Endodermal cell (in vitro differentiated cells): ENCODE measurements at regions not wholly inside any gene's neighbourhood (a gene's known extent, or its start where the extent isn't known, plus 50 kb on each side); places are given as distances from the start of the nearest gene placed in this dataset.

Experiments
- DNase-seq: peaks from one replicate; pipeline ENCODE4 v3.0.0-alpha.2; 2017
- H3K27ac ChIP-seq: 2 replicates; pipeline ENCODE4 v1.5.1; 2013; ENCODE audit warnings: mild to moderate bottlenecking, low read depth, low read length, moderate library complexity
- H3K27me3 ChIP-seq: 2 replicates; pipeline ENCODE4 v1.6.1; 2013; ENCODE audit warnings: mild to moderate bottlenecking, low read length, moderate library complexity; ENCODE audit not compliant: insufficient read depth, control insufficient read depth, poor library complexity, severe bottlenecking
- H3K36me3 ChIP-seq: 2 replicates; pipeline ENCODE4 v1.7.0; 2013; ENCODE audit warnings: mild to moderate bottlenecking, low read length, moderate library complexity; ENCODE audit not compliant: control insufficient read depth, insufficient read depth
- H3K4me1 ChIP-seq: one replicate; pipeline ENCODE4 v1.7.0; 2013; ENCODE audit warnings: low read length; ENCODE audit not compliant: control insufficient read depth, insufficient read depth
- H3K4me3 ChIP-seq: 2 replicates; pipeline ENCODE4 v1.5.1; 2013; ENCODE audit warnings: mild to moderate bottlenecking, low read length, moderate library complexity
- H3K9ac ChIP-seq: 2 replicates; pipeline ENCODE4 v1.6.1; 2013; ENCODE audit warnings: mild to moderate bottlenecking, low read length, moderate library complexity; ENCODE audit not compliant: poor library complexity, severe bottlenecking; ENCODE audit errors: extremely low read depth
- H3K9me3 ChIP-seq: 2 replicates; pipeline ENCODE4 v1.6.1; 2013; ENCODE audit warnings: mild to moderate bottlenecking, low read length, moderate library complexity; ENCODE audit not compliant: control insufficient read depth
- H3K27ac Mint-ChIP-seq: 2 replicates; pipeline ENCODE4 v1.8.0; 2020; ENCODE audit warnings: mixed read lengths
- H3K27me3 Mint-ChIP-seq: 2 replicates; pipeline ENCODE4 v1.8.0; 2021; ENCODE audit warnings: mild to moderate bottlenecking, mixed read lengths; ENCODE audit not compliant: insufficient read depth
- H3K36me3 Mint-ChIP-seq: 2 replicates; pipeline ENCODE4 v1.8.0; 2020; ENCODE audit warnings: low read depth, mixed read lengths
- H3K4me1 Mint-ChIP-seq: 2 replicates; pipeline ENCODE4 v1.8.0; 2020; ENCODE audit warnings: mixed read lengths
- H3K4me3 Mint-ChIP-seq: 2 replicates; pipeline ENCODE4 v1.8.0; 2020; ENCODE audit warnings: mild to moderate bottlenecking, moderate library complexity, mixed read lengths
- H3K9me3 Mint-ChIP-seq: 2 replicates; pipeline ENCODE4 v1.8.0; 2020; ENCODE audit warnings: mild to moderate bottlenecking, mixed read lengths
- WGBS, 2 experiments: methylation state at CpG; one replicate each; pipeline versions ENCODE4 v1.1.5 to v1.1.7; 2013; ENCODE audit warnings: missing lambda C conversion rate in 2 of 2, mixed read lengths in 1 of 2; ENCODE audit not compliant: insufficient coverage in 1 of 2, insufficient read length in 1 of 2; 5-methylcytosine and 5-hydroxymethylcytosine counted together
- TF ChIP-seq, protein P1 (sequence below): fragments of 200-600 bp; sonication (generic); conservative IDR thresholded peaks from 2 replicates; pipeline ENCODE4 v1.5.0; 2021; ENCODE audit warnings: antibody characterized with exemption, mild to moderate bottlenecking

DNA sequence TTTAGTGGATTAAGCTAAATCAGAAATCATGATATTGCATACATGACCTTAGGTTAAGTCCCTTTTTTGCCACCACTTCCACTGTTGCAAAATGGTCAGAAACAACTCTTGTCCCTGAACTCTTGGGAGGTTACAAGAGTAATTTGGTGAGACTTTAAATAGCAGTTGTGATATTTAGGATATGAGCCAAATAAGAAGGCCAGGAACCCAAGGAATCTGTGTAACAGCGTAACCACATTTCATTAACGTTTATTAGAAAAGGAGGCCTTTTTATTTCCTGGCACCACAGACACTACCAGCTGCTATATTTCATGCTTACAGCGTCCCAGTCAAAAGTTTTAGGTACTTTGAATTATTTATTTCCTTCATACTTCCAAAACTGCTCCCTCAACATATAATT is 268.0 kb downstream of the GPD2 start:
- Mint-ChIP-seq H3K36me3 (no peaks in the 10 kb centered on the region), H3K27ac (no peak overlapping the region), H3K9me3 (no peaks in the 10 kb centered on the region), H3K27me3 (no peaks in the 10 kb centered on the region), H3K4me3 (no peak overlapping the region), H3K4me1 (peaks cover 33% of the 10 kb centered on the region)
- Histone ChIP-seq H3K36me3 (no peaks in the 10 kb centered on the region), H3K27ac (no peak overlapping the region), H3K27me3 (no peaks in the 10 kb centered on the region), H3K4me1 (no peaks in the 10 kb centered on the region), H3K4me3 (no peak overlapping the region), H3K9me3 (no peaks in the 10 kb centered on the region), H3K9ac (no peak overlapping the region)
- DNase-seq: no peak
- TF ChIP-seq, protein P1, sequence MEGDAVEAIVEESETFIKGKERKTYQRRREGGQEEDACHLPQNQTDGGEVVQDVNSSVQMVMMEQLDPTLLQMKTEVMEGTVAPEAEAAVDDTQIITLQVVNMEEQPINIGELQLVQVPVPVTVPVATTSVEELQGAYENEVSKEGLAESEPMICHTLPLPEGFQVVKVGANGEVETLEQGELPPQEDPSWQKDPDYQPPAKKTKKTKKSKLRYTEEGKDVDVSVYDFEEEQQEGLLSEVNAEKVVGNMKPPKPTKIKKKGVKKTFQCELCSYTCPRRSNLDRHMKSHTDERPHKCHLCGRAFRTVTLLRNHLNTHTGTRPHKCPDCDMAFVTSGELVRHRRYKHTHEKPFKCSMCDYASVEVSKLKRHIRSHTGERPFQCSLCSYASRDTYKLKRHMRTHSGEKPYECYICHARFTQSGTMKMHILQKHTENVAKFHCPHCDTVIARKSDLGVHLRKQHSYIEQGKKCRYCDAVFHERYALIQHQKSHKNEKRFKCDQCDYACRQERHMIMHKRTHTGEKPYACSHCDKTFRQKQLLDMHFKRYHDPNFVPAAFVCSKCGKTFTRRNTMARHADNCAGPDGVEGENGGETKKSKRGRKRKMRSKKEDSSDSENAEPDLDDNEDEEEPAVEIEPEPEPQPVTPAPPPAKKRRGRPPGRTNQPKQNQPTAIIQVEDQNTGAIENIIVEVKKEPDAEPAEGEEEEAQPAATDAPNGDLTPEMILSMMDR: no peak
- 83 to 95% methylated on average over 1 to 3 of the region's 3 CpGs for WGBS, 2 experiments

DNA sequence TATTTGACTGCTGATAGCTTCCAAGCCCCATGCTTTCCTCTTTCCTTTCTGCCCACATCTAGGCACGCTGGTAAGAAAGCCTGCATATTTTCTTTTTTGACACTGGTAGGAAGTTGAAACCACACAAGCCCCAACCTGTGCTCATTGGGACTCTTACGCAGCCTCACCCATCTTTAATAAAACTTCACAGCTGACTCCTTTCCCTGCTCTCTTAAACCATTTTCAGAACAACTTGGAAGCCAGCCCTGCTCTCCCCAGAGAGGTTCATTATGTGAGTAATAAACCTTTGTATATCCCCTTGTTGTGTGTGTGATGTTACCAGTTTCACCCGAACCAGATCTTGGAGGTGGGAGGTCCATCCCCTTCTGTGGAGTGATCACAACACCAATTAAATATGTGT is 268.4 kb downstream of the GPD2 start:
- WGBS, 2 experiments: 91 to 100% methylated on average over 2 to 3 of the region's 3 CpGs
- H3K9me3 ChIP-seq: no peaks in the 10 kb centered on the region
- Mint-ChIP-seq H3K4me1 (peaks cover 28% of the 10 kb centered on the region), H3K9me3 (no peaks in the 10 kb centered on the region), H3K27me3 (no peaks in the 10 kb centered on the region), H3K4me3 (no peak overlapping the region), H3K36me3 (no peaks in the 10 kb centered on the region), H3K27ac (no peak overlapping the region)
- no peak overlapping the region for H3K9ac ChIP-seq
- no peaks in the 10 kb centered on the region for H3K4me1 ChIP-seq
- no peaks in the 10 kb centered on the region for H3K36me3 ChIP-seq
- H3K4me3 ChIP-seq: no peak overlapping the region
- DNase-seq: no peak
- TF ChIP-seq, protein P1: no peak
- H3K27ac ChIP-seq: no peak overlapping the region
- no peaks in the 10 kb centered on the region for H3K27me3 ChIP-seq

DNA sequence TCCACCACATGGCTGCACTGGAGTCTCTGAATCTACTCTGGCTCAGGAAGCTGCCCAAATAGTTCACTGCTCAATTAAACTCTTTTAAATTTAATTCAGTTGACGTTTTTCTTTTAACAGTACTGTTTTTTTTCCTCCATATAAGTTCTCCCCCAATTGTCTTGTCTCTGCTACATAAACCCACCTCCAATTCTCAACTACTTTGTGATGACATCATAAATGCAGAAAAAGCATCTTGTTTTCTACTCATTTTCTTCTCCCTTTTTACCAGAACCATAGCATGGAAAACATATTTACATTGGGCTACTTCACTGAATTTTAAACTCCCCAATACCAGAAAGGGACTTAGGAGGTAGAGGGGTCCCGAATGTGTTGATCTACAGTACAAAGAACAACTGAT is 270.4 kb downstream of the GPD2 start:
- Histone ChIP-seq H3K4me1 (no peaks in the 10 kb centered on the region), H3K36me3 (no peaks in the 10 kb centered on the region), H3K27me3 (no peaks in the 10 kb centered on the region), H3K9ac (no peak overlapping the region), H3K27ac (no peak overlapping the region), H3K4me3 (no peak overlapping the region), H3K9me3 (peaks cover 6% of the 10 kb centered on the region)
- H3K36me3 Mint-ChIP-seq: no peaks in the 10 kb centered on the region
- H3K27me3 Mint-ChIP-seq: no peaks in the 10 kb centered on the region
- TF ChIP-seq, protein P1: no peak
- WGBS, 2 experiments: 86 to 100% methylated on average over 2 of the region's 2 CpGs
- DNase-seq: no peak
- peaks cover 3% of the 10 kb centered on the region for H3K9me3 Mint-ChIP-seq
- H3K4me1 Mint-ChIP-seq: peaks cover 15% of the 10 kb centered on the region
- H3K27ac Mint-ChIP-seq: no peak overlapping the region
- no peak overlapping the region for H3K4me3 Mint-ChIP-seq
